ENCODE measurements at regions not wholly inside any gene's neighbourhood (a gene's known extent, or its start where the extent isn't known, plus 50 kb on each side); places are given as distances from the start of the nearest gene placed in this dataset.

GRCh38 chr15:69880571-69881301 lies 217.0 kb downstream of the TLE3 start:
- no peak for DNase-seq

GRCh38 chr15:69881302-69881670 lies 216.4 kb downstream of the TLE3 start:
- DNase-seq: no peak

DNA sequence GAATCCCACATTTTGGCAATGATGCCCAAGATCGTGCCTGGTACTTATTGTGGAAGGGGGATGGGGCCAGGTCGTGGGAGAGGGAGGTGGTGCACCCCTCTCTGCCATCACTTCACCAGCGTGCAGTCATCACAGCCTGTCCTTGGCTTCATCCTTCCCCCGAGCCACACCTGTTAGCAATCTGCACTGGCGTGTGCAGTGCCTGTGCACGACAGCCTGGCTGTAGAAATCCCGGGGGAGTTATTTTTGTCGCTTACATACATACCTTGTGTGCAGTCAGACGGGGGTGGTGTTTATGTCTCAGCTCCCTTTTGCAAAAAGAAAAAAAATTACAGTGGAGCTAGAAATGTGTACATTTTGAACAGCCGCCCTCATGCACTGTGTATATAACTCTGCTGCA lies 216.0 kb downstream of the TLE3 start:
- DNase-seq: no peak

DNA sequence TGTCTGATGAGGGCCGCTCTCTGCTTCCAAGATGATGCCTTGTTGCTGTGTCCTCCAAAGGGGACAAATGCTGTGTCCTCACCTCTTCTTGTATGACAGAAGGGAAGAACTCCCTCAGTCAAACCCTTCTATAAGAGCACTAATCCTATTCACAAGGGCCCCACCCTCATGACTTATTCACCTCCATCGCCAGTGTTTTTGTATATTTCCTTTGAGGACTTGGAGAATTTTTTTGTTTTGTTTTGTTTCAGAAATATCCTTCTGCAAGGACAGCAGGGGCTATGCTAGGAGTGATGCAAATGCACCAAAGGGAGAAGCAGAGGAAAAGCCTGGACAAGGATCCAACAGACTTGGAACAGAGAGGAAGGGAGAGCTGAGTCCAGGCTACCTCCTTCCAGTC lies 214.4 kb downstream of the TLE3 start:
- no peak for DNase-seq

DNA sequence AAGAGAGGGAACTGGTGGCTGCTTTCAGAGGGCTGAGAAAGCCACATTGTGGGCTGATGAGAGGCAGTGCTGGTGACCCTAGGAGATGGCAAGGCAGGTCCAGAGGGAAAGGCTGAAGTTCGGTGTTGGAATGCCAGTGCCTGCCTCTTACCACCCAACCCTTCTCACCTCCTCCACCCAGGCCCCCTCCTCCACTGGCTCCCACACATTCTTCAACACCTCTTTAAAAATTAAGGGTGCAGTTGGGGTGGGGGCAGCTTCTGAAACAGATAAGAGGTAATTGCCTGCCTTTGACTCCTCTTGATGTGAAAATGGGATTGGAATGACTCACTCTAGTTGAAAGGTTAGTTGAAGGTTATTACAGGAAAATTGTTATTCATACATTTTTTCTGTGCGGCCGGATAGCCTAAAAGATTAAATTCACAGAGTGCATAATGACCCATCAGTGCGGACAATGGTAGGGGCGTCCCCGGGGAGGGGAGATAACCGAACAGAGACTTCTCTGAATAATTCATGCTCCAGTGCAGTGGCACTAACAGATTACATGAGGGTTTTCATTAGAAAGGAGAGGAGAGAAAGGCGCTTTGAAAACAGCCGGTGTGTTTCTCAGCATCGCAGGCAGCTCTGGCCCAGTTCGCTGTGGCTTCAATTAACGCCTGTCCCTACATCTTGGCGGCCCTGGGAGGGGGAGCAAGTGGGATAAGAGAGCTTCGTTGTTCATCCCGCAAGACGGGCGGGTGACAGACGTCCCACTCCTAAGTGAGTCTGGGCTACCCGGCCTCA lies 212.4 kb downstream of the TLE3 start:
- DNase-seq: no peak

DNA sequence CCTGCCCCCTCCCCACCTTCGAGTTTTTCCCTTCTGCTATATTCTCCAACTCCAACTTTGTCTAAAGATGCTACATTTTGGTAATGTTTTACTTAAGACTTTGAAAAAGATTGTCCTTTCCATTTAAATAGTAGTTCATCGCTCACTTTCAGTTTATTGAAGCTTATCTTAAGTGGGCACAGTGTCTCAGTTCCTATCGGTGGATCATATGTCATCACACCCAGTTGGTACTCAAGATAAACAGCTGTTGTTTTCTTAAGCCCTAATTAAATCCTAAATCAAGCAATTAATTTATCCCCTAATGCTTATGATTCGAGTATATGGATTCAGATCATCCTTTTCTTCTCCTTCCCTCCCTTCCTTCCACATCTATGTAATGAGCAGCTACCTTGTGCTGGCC lies 210.7 kb downstream of the TLE3 start:
- no peak for DNase-seq

DNA sequence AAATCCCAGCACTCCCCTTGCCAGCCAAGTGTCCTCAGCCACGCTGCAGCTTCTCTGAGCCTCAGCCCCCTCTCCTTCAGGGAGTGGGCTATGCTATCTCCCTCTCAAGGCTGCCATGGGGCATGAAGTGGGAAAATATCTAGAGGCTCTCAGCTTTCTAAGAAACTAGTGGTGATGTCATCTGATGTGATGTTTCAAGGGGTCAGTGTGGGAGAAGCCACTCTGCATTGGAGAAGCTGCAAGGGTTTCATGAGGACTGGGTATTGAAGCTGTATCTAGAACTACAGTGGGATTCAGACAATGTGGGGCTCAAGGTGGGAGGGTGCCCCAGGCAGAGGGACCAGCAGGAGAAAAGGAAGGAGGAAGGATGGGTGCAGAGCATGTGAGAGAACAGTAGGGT lies 210.2 kb downstream of the TLE3 start:
- DNase-seq: no peak

GRCh38 chr15:69888406-69888805 lies 209.3 kb downstream of the TLE3 start:
- no peak for DNase-seq

DNA sequence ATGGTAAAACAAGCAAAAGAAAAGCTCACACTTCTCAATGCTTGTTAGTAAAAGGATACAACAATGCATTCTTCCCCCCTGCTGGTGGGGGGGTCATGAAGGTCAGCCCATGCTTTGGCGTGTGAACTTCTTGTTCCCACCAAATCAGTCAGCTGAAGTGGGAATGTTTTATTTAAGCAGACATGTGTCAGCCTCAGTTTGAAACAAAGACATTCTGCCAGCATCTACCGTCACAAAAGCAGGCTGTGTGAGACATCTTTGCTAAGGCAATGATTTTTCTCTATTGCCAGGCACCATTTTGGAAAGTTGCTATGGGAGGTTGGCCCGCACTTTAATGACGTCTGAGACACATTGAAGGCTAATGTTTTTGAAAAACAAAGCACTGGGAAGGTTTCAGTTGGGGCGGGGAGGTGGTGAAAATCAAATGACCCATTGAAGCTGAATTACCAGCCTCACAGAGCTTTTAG lies 206.6 kb downstream of the TLE3 start:
- no peak for DNase-seq

- no peak for DNase-seq
Observed at GRCh38 chr15:69891606-69892005, 206.1 kb downstream of the TLE3 start.

DNA sequence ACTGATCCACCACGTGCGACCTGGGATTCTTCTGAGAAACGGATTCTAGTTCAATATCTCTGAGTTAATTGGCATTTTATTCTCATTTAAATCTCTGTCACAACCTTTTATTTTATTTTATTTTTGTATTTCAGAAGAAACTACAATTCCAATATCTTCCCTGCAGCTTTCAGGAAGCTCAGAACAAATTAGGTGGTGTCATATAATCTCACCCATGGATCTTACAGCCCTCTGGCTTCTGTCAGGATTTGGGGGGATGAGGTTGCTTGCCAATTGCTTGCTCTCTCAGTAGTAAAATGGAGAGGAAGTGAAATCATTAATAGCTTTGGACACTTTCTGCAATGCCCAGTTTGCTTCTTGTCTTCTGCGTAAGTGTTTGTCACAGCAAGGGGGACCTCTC lies 205.4 kb downstream of the TLE3 start:
- DNase-seq: no peak

DNA sequence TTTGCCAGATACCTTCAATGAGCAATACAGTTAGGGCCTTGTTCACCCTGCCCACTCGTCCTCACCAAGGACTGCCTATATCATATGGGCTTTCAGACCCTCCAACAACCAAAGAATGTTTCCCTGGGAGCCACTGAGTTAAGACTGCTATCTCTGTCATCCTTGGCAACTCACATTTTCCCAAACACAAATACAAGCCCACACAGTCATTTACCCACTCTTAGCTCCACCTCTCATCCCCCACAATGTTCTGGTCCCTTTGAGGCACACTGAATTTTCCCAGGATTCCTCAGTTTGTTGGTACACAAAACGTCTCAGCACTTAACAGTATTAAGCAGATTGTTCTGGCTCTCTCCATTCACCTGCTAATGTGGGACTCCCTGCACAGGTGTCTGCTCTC lies 204.6 kb downstream of the TLE3 start:
- DNase-seq: no peak

GRCh38 chr15:69893863-69894262 lies 203.9 kb downstream of the TLE3 start:
- no peak for DNase-seq

DNA sequence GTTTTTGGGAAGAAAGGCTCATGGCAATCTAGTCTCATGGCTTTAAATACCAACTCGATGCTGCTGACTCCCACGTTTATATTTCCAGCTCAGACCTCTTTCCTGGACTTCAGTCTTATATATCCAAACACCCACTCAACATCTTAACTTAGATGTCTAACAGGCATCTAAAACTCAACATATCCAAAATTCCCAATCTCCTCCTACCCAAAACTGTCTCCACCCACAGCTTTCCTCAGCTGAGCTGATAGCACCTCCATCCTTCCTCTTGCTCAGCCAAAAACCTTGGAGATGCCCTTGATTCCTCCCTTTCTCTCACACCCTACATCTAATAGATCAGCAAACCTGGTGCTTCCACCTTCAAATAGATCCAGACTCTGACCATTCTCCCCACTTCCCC lies 202.5 kb downstream of the TLE3 start:
- no peak for DNase-seq

GRCh38 chr15:69896606-69897005 lies 201.1 kb downstream of the TLE3 start:
- DNase-seq: no peak

DNA sequence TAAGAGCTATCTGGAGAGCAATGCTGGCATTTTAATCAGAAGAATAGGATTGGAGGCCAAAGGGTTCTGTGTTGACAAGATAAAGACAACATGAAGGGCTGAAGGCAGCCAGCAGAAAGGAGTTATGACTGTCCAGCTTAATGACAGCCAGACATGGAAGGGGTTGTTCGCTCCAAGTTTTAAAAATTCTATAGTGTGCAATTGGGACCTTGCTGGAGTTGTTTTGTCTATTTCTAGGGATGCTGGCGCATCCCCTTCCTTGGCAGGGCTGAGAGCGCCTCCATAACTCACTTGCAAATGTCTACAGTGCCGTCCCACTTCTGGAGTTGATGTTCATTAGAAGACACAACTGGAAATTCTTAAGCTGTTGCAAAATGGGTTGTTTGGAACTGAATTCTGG lies 200.7 kb downstream of the TLE3 start:
- DNase-seq: no peak

- no peak for DNase-seq
Observed at GRCh38 chr15:69897471-69898237, 200.1 kb downstream of the TLE3 start.

GRCh38 chr15:69898243-69898642 lies 199.5 kb downstream of the TLE3 start:
- DNase-seq: no peak

DNA sequence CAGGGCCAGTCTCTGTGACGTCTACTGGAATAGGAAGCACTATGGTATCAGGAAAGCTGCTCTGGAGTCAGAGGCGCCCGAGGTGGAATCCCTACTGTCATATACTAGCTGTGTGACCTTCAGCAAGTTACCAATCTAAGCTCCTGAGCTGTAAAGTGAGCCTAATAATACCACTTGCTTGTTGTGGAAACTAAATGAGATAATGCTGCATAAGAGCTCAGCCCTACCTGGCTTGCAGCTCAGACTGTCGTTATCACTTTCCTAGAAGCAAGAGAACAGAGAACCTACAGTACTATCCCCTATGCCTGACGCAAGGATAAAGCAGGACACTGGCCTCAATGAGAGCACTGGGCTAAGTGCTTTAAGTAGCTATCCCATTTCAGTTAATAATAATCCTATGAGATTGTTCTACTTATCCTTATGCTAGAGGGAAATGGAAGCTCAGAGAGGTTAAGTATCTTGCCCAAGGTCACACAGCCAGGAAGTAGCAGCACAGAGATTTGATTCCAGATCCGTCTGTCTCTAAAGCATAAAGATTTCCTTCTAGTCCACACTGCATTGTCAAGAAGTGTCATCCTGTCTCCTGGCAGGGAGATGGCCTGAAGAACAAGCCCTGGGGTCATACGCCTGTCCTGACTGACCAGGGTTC lies 195.2 kb downstream of the TLE3 start:
- no peak for DNase-seq

DNA sequence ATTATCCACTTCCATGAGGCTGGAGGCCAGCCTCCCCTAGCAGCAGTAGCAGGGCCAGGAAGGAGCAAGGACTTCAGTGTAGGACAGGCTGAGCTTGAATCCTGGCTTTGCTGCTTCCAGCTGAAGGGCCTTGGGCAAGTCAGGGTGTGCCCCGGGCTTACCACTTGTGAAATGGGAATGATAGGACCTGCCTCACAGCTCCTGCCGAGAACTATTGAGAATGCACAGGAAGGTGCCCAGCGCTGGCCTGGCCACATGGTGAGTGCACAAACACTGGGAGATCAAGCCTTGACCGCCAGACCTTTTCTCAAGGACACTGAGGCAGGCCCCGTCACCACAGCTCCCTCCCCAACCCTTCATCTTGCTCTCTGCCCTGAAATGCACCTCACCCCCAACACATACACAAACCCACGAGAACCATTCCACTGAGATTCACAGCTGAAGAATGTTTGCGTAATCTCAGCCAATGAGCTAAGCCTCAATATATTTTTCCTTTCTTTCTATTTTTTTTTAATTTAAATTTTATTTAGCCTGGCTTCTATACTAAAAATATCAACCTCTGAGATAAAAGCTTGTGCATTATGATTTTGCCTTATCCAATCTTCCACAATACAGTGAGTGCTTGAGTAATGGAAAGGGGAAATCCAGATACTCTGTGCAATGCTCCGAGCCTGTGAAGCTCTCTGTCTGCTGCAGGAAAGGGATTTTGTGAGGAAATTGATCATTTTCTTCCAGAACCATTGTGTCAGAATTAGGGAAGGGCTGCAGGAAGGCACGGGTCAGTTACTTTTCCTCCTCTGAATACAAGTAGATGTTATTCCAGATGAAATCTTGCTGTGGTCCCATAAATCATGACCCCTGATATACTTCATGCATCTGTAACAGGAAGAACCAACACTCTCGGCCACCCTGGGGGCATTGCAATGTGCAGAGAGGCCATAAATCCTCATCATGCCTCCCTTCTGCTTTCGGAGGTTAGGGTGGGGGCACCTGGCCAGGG lies 193.9 kb downstream of the TLE3 start:
- DNase-seq: no peak

DNA sequence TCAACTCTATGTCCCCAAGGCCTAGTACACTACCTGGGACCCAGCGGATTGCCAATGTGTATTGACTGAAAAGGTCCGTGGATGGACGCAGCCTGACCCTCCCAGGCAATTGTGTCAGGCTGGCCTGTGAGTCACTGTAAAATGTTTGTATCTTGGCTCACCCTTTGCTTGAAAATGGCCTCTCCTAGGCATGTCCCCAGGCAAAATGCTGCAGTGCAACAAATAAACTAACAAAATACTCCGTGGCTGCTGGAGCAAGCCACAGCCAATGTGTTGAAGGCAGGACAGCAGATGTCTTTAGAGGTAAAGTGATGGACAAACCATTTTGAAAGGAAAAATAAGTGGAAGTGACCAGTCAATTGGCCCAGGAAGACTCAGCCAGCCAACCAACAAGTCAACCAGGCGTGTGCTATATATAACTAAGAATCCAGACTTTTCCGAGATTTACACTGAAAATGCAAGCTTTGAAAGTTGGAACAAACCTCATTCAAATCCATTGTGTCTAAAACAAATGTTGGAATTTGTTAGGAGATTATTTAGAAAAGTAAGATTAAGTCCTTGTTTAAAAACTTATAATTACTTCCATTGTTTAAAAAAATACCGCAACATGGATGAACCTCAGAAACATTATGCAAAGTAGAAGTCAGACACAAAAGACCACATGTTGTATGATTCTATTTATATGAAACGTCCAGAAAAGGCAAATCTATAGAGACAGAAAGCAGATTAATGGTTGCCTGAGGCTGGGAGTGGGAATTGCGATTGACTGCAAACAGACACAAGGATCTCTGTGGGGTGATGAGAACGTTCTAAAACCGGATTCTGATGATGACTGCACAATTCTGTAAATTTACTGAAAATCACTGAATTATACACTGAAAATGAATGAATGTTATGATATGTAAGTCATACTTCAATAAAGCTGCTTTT lies 191.2 kb downstream of the TLE3 start:
- DNase-seq: no peak
